WTC11 (cell line): ENCODE measurements at regions not wholly inside any gene's neighbourhood (a gene's known extent, or its start where the extent isn't known, plus 50 kb on each side); places are given as distances from the start of the nearest gene placed in this dataset.

Source experiments
- ATAC-seq: fragments of 200-7000 bp; cut with Tn5 transposase; 2 replicates; pipeline ENCODE4 v1.10.0; 2021; ENCODE audit warnings: mild to moderate bottlenecking, moderate library complexity
- CTCF ChIA-PET: fragments of 300-600 bp; sonication (Branson Sonifier 250); formaldehyde crosslinking; loops from one replicate; lab custom pipeline; 2021; ENCODE audit warnings: antibody characterized with exemption; lab: Charles Lee
- POLR2A ChIA-PET: fragments of 350-600 bp; sonication (Branson Sonifier 250); formaldehyde crosslinking; loops from one replicate; lab custom pipeline; 2021; ENCODE audit warnings: antibody characterized with exemption; lab: Charles Lee
- DNase-seq: peaks from one replicate; pipeline ENCODE4 v3.0.0; 2021; ENCODE audit warnings: low spot score
- H3K27ac Mint-ChIP-seq: 2 replicates; pipeline ENCODE4 v1.8.0; 2021; ENCODE audit warnings: mixed read lengths
- H3K27me3 Mint-ChIP-seq: 2 replicates; pipeline ENCODE4 v1.8.0; 2021; ENCODE audit warnings: low read depth, mild to moderate bottlenecking, moderate library complexity, mixed read lengths
- H3K36me3 Mint-ChIP-seq: 2 replicates; pipeline ENCODE4 v1.8.0; 2021; ENCODE audit warnings: mixed read lengths
- H3K4me1 Mint-ChIP-seq: 2 replicates; pipeline ENCODE4 v1.8.0; 2022; ENCODE audit warnings: mixed read lengths
- H3K4me3 Mint-ChIP-seq: 2 replicates; pipeline ENCODE4 v1.8.0; 2021; ENCODE audit warnings: mild to moderate bottlenecking, moderate library complexity, mixed read lengths
- H3K9me3 Mint-ChIP-seq: 2 replicates; pipeline ENCODE4 v1.8.0; 2021; ENCODE audit warnings: mixed read lengths
- AR ChIP-seq: fragments of 250-450 bp; sonication (Bioruptor Pico); IDR thresholded peaks from 2 replicates; pipeline ENCODE4 v1.9.0; 2021; ENCODE audit warnings: mild to moderate bottlenecking
- ATF1 ChIP-seq: sonication (generic); formaldehyde crosslinking; IDR thresholded peaks from 2 replicates; pipeline ENCODE4 v1.8.1; 2023; ENCODE audit warnings: mild to moderate bottlenecking, moderate library complexity, missing genetic modification reagents
- CBFB ChIP-seq: sonication (generic); formaldehyde crosslinking; IDR thresholded peaks from 2 replicates; pipeline ENCODE4 v1.8.1; 2022; ENCODE audit warnings: mild to moderate bottlenecking, low read depth, missing genetic modification reagents
- CREB1 ChIP-seq: sonication (generic); formaldehyde crosslinking; IDR thresholded peaks from 2 replicates; pipeline ENCODE4 v1.8.0; 2023; ENCODE audit warnings: mild to moderate bottlenecking, missing genetic modification reagents
- E2F1 ChIP-seq: sonication (generic); formaldehyde crosslinking; IDR thresholded peaks from 2 replicates; pipeline ENCODE4 v1.8.0; 2022; ENCODE audit warnings: mild to moderate bottlenecking, missing genetic modification reagents
- ELF4 ChIP-seq: sonication (generic); formaldehyde crosslinking; IDR thresholded peaks from 2 replicates; pipeline ENCODE4 v1.8.1; 2022; ENCODE audit warnings: low read depth, mild to moderate bottlenecking, moderate library complexity, missing genetic modification reagents
- ETV6 ChIP-seq: sonication (generic); formaldehyde crosslinking; IDR thresholded peaks from 2 replicates; pipeline ENCODE4 v1.8.1; 2022; ENCODE audit warnings: mild to moderate bottlenecking, missing genetic modification reagents
- FOXP1 ChIP-seq: sonication (generic); formaldehyde crosslinking; IDR thresholded peaks from 2 replicates; pipeline ENCODE4 v1.8.0; 2022; ENCODE audit warnings: missing genetic modification reagents, mild to moderate bottlenecking, moderate library complexity, borderline replicate concordance
- HMGA2 ChIP-seq: fragments of 250-450 bp; sonication (Bioruptor Pico); IDR thresholded peaks from 2 replicates; pipeline ENCODE4 v1.4.0; 2021; ENCODE audit warnings: mild to moderate bottlenecking, moderate library complexity
- JUN ChIP-seq: sonication (generic); formaldehyde crosslinking; IDR thresholded peaks from 2 replicates; pipeline ENCODE4 v1.8.0; 2023; ENCODE audit warnings: mild to moderate bottlenecking, missing genetic modification reagents
- MLX ChIP-seq: sonication (generic); formaldehyde crosslinking; IDR thresholded peaks from 2 replicates; pipeline ENCODE4 v1.8.1; 2023; ENCODE audit warnings: mild to moderate bottlenecking, missing genetic modification reagents, moderate library complexity
- MXD4 ChIP-seq: fragments of 250-450 bp; sonication (Bioruptor Pico); IDR thresholded peaks from 2 replicates; pipeline ENCODE4 v1.8.0; 2021; ENCODE audit warnings: mild to moderate bottlenecking, moderate library complexity, borderline replicate concordance
- NR1H2 ChIP-seq: sonication (generic); formaldehyde crosslinking; IDR thresholded peaks from 2 replicates; pipeline ENCODE4 v1.9.0; 2021; ENCODE audit warnings: mild to moderate bottlenecking, moderate library complexity, missing genetic modification reagents
- NR2C2 ChIP-seq: sonication (generic); formaldehyde crosslinking; IDR thresholded peaks from 2 replicates; pipeline ENCODE4 v1.8.0; 2022; ENCODE audit warnings: mild to moderate bottlenecking, missing genetic modification reagents
- SP1 ChIP-seq: sonication (generic); formaldehyde crosslinking; conservative IDR thresholded peaks from 2 replicates; pipeline ENCODE4 v1.8.1; 2022; ENCODE audit warnings: missing genetic modification reagents
- USF2 ChIP-seq: sonication (generic); formaldehyde crosslinking; IDR thresholded peaks from 2 replicates; pipeline ENCODE4 v1.8.1; 2023; ENCODE audit warnings: mild to moderate bottlenecking, missing genetic modification reagents, moderate library complexity
- ZNF138 ChIP-seq: sonication (generic); formaldehyde crosslinking; conservative IDR thresholded peaks from 2 replicates; pipeline ENCODE4 v1.8.1; 2022; ENCODE audit warnings: mild to moderate bottlenecking, moderate library complexity, missing genetic modification reagents
- ZNF232 ChIP-seq: sonication (generic); formaldehyde crosslinking; IDR thresholded peaks from 2 replicates; pipeline ENCODE4 v1.8.0; 2022; ENCODE audit warnings: mild to moderate bottlenecking, missing genetic modification reagents
- ZNF281 ChIP-seq: sonication (generic); formaldehyde crosslinking; IDR thresholded peaks from 2 replicates; pipeline ENCODE4 v1.8.0; 2023; ENCODE audit warnings: mild to moderate bottlenecking, missing genetic modification reagents
- ZNF416 ChIP-seq: fragments of 250-450 bp; sonication (Bioruptor Pico); IDR thresholded peaks from 2 replicates; pipeline ENCODE4 v1.9.0; 2021; ENCODE audit warnings: mild to moderate bottlenecking, inconsistent platforms
- ZNF671 ChIP-seq: fragments of 250-450 bp; sonication (Bioruptor Pico); IDR thresholded peaks from 2 replicates; pipeline ENCODE4 v1.8.0; 2021; ENCODE audit warnings: mild to moderate bottlenecking
- ZSCAN18 ChIP-seq: fragments of 250-450 bp; sonication (Bioruptor Pico); IDR thresholded peaks from 2 replicates; pipeline ENCODE4 v2.1.2; 2022; ENCODE audit warnings: mild to moderate bottlenecking, moderate library complexity
- TF ChIP-seq, protein P1 (sequence below): sonication (generic); formaldehyde crosslinking; IDR thresholded peaks from 2 replicates; pipeline ENCODE4 v1.8.1; 2023; ENCODE audit warnings: mild to moderate bottlenecking, missing genetic modification reagents
- TF ChIP-seq, protein P2 (sequence below): sonication (generic); formaldehyde crosslinking; IDR thresholded peaks from 2 replicates; pipeline ENCODE4 v1.8.0; 2023; ENCODE audit warnings: missing genetic modification reagents

GRCh38 chr2:7950035-7950612 lies 731.7 kb upstream of the ID2 start:
- H3K27me3 Mint-ChIP-seq: peaks cover 3% of the 10 kb centered on the region; the same call in 1 of the 2 replicates
- H3K4me3 Mint-ChIP-seq: no peak overlapping the region
- ATAC-seq (no peak), DNase-seq (no peak)
- no peaks in the 10 kb centered on the region for H3K9me3 Mint-ChIP-seq
- no peak overlapping the region for H3K27ac Mint-ChIP-seq
- H3K36me3 Mint-ChIP-seq: no peaks in the 10 kb centered on the region
- TF ChIP-seq JUN (CRISPR knock-in tag) (no peak), FOXP1 (CRISPR knock-in tag) (no peak), NR1H2 (CRISPR knock-in tag) (no peak), MXD4 (CRISPR knock-in tag) (no peak), CBFB (CRISPR knock-in tag) (no peak), AR (CRISPR knock-in tag) (no peak), ZNF232 (CRISPR knock-in tag) (no peak), CREB1 (no peak), HMGA2 (CRISPR knock-in tag) (no peak), SP1 (CRISPR knock-in tag) (no peak), E2F1 (CRISPR knock-in tag) (no peak), MLX (CRISPR knock-in tag) (no peak), ATF1 (CRISPR knock-in tag) (no peak), USF2 (no peak)
- TF ChIP-seq, protein P1, sequence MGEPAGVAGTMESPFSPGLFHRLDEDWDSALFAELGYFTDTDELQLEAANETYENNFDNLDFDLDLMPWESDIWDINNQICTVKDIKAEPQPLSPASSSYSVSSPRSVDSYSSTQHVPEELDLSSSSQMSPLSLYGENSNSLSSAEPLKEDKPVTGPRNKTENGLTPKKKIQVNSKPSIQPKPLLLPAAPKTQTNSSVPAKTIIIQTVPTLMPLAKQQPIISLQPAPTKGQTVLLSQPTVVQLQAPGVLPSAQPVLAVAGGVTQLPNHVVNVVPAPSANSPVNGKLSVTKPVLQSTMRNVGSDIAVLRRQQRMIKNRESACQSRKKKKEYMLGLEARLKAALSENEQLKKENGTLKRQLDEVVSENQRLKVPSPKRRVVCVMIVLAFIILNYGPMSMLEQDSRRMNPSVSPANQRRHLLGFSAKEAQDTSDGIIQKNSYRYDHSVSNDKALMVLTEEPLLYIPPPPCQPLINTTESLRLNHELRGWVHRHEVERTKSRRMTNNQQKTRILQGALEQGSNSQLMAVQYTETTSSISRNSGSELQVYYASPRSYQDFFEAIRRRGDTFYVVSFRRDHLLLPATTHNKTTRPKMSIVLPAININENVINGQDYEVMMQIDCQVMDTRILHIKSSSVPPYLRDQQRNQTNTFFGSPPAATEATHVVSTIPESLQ (CRISPR knock-in tag): no peak
- TF ChIP-seq, protein P2, sequence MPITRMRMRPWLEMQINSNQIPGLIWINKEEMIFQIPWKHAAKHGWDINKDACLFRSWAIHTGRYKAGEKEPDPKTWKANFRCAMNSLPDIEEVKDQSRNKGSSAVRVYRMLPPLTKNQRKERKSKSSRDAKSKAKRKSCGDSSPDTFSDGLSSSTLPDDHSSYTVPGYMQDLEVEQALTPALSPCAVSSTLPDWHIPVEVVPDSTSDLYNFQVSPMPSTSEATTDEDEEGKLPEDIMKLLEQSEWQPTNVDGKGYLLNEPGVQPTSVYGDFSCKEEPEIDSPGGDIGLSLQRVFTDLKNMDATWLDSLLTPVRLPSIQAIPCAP (CRISPR knock-in tag): no peak
- ChIA-PET CTCF (no interaction called here), POLR2A (no interaction called here)
- H3K4me1 Mint-ChIP-seq: peaks cover 18% of the 10 kb centered on the region

- Mint-ChIP-seq H3K27ac (no peak overlapping the region), H3K4me3 (no peak overlapping the region), H3K9me3 (no peaks in the 10 kb centered on the region), H3K36me3 (no peaks in the 10 kb centered on the region), H3K27me3 (peaks cover 3% of the 10 kb centered on the region; the same call in 1 of the 2 replicates), H3K4me1 (peaks cover 18% of the 10 kb centered on the region)
- ChIA-PET CTCF (no interaction called here), POLR2A (no interaction called here)
- no peak for DNase-seq
- no peak for ATAC-seq
- TF ChIP-seq ZNF281: no peak
- TF ChIP-seq ZNF671 (CRISPR knock-in tag): no peak
- no peak for TF ChIP-seq ZSCAN18
- no peak for TF ChIP-seq JUN (CRISPR knock-in tag)
- no peak for TF ChIP-seq ZNF232 (CRISPR knock-in tag)
- no peak for TF ChIP-seq ZNF416
- no peak for TF ChIP-seq NR2C2 (CRISPR knock-in tag)
- no peak for TF ChIP-seq ZNF138 (CRISPR knock-in tag)
- no peak for TF ChIP-seq ELF4
- TF ChIP-seq ETV6: no peak
Measured at GRCh38 chr2:7951001-7951400, 730.9 kb upstream of the ID2 start.
